ENCODE measurements at regions not wholly inside any gene's neighbourhood (a gene's known extent, or its start where the extent isn't known, plus 50 kb on each side); places are given as distances from the start of the nearest gene placed in this dataset.

- TF ChIP-seq CTCF (IDR thresholded peaks at IDR 0.05) (no peak), EZH2 (IDR thresholded peaks at IDR 0.05; ENCODE audit: borderline replicate concordance, insufficient read depth, low read depth, low read length, poor library complexity, severe bottlenecking) (no peak)
These were observed 412.1 kb downstream of the KCNJ2 start for GRCh38 chr17:70581459-70581858.

Measured in B cell (primary cell).